Left kidney (tissue), 1 donor: ENCODE measurements at regions not wholly inside any gene's neighbourhood (a gene's known extent, or its start where the extent isn't known, plus 50 kb on each side); places are given as distances from the start of the nearest gene placed in this dataset.

ENCODE experiments used
- DNase-seq: peaks from one replicate; pipeline ENCODE4 v3.0.0-alpha.2; 2013

DNA sequence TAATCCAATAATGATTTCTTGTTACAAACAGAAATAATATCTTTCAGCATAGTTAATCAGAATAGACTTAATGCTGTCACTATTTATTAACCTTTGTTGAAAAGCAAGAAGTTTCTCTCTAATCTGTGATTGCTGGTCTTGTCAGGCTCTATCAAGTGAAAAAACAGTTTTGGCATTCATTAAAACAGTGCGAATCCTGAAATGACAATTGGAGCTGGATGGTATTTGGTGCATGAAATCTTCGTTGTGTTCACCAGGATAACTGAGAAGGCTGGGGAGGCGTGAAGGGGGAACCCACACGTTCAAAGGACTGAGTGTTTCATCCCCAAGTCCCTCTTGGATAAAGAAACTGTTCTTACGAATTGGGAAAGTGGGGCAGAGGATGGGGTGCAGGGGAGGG is 190.2 kb upstream of the MYL2 start:
- no peak for DNase-seq

DNA sequence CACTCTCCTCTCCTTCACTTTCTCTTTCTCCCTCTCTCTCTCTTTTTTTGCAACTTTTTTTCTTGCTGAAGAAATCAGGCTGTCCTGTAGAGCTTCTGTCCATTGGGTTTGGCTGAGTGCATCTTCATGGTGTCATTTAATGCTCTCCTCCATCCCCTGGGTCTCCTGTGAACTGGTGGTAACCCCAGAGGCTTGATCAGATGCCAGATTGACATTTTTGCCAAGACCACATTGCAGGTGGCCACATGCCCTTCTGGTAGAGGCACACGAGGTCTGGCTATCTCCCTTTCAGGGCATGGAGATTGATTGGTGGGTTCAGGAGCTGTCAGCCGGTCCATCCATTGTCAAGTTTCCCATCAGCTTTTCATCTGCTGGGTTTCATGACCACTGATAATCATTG is 188.3 kb upstream of the MYL2 start:
- no peak for DNase-seq

- DNase-seq, result no peak
Measured at GRCh38 chr12:111107392-111108178, 187.2 kb upstream of the MYL2 start.

DNA sequence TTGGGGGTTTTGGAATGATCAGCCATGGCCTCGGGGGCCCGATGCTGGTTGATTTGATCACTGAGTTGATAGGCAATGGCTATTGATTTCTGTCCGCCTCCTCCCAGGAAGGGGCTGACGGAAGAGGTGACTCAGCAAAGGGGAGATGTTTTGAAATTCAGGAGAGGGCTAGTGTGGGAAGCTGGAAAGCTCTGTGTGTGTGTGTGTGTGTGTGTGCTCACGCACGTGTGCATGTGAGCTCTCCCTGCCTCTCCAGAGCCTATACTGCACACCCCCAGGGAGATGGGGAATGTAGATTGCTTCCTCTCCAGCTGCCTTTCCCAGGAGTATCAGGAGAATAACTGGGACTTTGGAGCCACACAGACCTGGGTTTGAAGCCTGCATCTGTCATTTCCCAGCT is 184.9 kb upstream of the MYL2 start:
- DNase-seq, result no peak

DNA sequence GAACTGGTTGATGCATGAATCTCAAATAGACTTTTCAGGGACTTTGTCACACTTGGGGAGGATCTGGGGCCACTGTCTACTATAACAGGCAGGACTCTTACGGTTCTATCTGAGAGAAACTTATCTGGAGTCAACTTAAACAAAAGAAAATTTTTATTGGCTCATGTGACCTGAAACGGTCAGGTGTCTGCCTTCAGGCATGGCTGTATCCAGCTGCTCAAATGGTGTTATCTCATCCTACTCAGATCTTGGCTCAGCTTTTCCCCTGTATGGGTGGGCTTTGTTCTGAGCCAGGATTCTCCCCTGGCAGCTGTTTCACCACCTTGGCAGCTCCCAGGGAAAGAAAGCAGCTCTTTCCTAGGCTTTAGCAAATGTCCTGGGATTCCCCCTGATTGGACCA is 183.2 kb upstream of the MYL2 start:
- no peak for DNase-seq

DNA sequence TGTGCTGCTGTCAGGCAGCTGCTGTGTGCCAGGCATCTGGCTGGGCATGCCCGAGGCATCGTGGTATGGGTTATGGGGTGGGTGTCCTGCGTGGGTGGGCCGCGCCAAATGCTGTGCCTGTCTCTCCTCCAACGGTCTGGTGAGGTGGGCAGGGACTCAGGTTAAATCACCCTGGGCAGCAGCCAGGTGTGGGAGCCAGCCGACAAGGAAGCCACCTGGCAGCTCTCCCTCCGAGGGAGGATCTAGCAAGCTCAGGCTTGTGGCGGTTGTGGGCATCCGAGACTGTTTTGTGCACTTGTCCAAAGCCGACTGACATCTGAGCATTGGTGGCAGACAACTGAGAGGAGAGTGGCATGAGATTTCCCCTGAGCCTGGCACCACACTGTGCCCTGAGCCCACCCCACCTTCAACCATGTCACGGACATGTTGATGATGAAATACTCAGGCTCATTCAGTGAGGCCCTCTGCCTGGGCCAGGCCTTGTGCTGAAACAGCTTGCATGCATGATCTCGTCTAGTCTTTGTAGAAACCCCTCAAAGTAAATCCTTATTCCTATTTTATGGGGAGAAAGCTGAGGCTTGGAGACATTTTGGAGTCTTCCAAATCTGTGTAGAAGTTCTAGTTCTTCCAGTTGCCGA is 181.8 kb upstream of the MYL2 start:
- DNase-seq, result no peak

DNA sequence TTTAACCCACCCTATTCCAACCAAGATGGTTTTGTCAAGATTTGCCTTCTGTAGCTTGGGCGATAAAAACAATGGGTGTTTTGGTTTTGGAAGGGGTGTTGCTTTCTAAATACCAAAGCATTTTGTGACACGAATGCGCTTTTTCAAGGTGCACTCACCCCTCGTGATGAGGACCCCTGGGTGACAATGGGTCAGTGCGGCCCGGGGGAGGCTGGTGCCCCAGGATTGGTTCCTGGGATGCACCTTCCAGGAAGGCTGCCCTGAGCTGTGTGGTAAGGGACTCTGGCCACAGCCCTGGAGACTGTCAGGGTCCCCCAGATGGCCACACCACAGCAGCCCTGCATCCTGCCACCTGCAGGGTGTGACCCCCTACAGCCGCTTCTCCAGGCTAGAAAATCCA is 180.6 kb upstream of the MYL2 start:
- no peak for DNase-seq

DNA sequence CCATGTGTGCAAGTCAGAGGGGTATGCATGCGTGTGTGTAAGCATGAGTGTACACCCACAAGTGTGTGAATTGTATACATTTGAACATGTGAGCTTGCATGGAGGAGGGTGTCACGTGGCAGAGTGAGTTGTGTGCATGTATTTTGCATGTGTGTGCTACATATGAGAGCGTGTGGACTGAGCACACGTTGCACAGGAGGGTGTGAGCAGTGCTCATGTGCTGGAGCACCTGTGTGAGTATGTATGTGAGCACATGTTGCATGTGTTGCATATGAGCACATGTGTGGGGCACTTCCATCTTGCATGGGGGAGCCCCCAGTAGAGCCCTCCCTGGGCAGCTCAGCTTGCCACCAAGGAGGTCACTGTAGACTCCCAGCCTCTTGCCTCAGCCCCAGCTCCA is 180.2 kb upstream of the MYL2 start:
- no peak for DNase-seq

GRCh38 chr12:111100003-111100402 is 179.6 kb upstream of the MYL2 start:
- no peak for DNase-seq

- no peak for DNase-seq
Measured at GRCh38 chr12:111099186-111099585, 178.8 kb upstream of the MYL2 start.

DNA sequence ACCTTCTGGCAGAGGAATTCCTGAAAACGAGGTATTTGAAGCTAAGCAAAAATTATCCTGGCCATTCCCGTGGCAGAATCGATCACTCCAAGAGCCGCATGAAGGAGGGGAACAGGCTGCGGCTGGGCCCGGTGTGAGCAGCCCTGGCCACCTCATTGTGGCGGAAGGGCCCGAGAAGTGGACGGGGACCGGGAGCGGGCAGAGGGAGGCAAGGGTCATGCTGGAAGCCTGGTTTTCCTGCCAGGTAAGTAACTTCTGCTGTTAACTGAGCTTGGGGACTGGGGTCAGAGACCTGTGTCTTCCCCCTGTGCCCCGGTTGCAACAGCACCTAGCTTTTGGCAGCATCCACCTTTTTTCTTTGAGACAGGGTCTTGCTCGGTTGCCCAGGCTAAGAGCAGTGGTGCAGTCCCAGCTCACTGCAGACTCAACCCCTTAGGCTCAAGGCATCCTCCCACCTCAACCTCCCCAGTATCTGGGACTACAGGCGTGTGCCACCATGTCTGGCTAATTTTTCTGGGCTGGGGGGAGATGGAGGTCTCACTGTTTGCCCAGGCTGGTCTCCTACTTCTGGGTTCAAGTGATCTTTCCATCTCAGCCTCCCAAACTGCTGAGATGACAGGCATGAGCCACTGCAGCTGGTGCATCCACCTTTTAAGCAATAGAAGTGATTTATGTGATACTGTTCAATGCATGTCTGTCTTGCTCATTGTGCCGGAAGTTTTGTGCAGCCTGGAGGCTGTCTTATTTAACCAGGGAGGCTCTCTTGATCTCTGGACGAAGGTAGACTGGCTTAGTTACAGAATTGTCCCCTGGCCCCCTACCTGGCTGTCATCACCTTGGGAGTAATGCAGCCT is 174.0 kb upstream of the MYL2 start:
- no peak for DNase-seq

- DNase-seq, result no peak
Measured at GRCh38 chr12:111093428-111094142, 173.2 kb upstream of the MYL2 start.

- no peak for DNase-seq
Measured at GRCh38 chr12:111091051-111091450, 170.7 kb upstream of the MYL2 start.

GRCh38 chr12:111089616-111090015 is 169.2 kb upstream of the MYL2 start:
- no peak for DNase-seq

GRCh38 chr12:111088409-111088808 is 168.0 kb upstream of the MYL2 start:
- DNase-seq, result no peak

GRCh38 chr12:111086947-111087700 is 166.7 kb upstream of the MYL2 start:
- DNase-seq, result no peak

DNA sequence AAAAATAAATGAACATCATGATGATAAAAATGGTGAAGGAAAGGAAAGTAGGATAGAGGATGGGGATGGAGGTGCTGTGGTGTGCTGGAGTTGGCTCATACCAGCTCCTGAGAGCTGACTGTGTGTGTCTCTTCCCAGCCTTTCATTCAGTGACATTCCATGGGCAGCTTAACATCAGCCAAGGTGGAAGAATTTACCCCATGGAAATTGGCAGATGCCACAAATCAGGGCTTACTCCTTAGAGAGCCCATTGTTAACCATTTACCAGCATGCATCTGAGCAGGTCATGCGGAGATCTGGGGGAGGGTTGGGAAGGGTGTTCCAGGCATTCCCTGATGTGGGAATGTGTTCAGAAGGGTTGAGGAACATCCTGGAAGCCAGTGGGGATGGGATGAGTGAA is 164.7 kb upstream of the MYL2 start:
- DNase-seq, result no peak

DNA sequence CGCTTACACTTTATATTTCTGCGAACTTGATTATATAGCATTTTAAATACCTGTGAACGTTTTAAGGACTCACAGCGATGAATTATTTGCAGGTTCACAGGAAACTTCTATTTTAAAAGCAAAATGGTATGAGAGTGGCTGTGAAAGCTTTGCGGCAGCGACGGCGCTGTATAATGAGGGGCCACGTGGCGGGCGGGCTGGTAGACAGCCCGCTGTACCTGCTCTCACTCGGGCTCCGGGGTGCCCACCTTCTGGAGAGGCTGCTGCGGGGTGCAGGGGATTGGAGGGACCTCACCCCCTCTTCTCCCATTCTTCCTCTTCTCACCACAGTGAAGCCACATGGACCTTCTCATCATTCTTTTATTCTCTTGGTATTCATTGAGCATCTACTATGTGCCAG is 164.2 kb upstream of the MYL2 start:
- DNase-seq, result no peak

DNA sequence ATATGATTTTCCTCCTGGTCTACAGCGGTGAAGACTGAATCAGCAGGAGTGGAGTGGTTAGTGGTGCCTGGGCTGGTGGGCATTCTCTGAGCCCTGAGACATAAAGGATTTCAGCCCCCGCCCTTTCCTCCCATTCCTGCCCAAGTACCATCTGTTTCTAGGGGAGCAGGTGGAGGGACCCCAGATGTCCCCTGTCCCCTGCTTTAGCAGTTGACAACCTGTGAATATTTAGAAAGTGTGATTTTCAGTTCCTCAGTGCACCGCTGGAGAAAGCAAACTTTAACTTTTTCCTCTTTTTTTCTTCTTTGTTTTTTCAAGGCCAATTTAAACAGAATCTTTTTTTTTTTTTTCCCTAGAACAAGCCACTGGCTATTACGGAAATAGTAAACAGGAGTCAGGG is 163.8 kb upstream of the MYL2 start:
- DNase-seq, result no peak

GRCh38 chr12:111081600-111081999 is 161.2 kb upstream of the MYL2 start:
- no peak for DNase-seq

GRCh38 chr12:111078731-111079130 is 158.4 kb upstream of the MYL2 start:
- no peak for DNase-seq
